Fibroblast of peridontal ligament (primary cell): ENCODE measurements at regions not wholly inside any gene's neighbourhood (a gene's known extent, or its start where the extent isn't known, plus 50 kb on each side); places are given as distances from the start of the nearest gene placed in this dataset.

Experiments used
- DNase-seq: peaks from one replicate; pipeline ENCODE4 v3.0.0-alpha.2; 2010; ENCODE audit errors: extremely low read depth

DNA sequence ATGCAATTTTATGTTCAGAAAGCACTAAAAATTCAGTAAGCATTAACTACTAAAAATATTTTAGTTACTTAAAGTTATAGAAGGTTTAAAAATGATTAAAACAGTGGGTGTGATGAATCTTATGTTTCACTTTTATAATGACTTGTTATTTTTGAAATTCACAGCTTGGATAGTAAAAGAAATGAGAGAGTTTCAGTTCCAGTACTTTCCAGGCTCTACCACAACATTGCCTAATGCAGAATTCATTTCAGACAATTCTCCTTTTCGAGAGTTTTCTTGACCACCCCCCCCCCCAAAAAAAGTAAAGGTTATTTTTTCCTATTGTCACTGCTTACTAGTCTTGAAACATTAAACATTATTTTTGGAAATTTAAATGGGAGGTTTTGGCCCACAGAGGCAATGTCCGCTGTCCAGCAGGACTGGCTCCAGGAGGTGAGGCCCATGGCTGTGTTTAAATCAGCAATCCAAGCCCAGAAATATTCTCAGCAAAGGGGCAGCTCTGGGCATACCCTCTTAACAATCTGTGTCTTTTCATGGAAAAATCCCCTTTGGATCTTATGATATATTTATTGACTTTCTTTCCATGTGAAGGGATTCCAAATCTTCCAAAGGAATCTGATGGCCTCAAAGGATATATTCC lies 519.9 kb downstream of the MAFB start:
- no peak for DNase-seq

DNA sequence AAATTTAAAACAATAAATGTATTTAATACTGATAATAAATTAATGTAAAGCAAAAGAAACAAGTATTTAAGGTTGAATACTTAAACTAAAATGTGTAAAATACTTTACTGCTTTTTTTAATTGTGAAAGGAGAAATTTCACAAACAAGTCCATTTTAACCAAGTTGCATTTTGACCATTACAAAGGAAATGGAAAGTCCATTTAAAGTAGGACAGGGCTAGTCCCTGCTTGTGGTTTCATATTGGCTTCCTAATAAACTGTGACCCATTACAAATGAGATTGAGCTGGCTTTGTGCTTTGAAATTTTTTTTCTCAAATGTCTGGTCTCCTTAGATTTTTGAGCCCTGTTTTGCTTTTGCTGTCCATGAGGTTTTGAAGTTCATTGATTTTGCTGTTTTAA lies 527.6 kb downstream of the MAFB start:
- DNase-seq, result no peak

DNA sequence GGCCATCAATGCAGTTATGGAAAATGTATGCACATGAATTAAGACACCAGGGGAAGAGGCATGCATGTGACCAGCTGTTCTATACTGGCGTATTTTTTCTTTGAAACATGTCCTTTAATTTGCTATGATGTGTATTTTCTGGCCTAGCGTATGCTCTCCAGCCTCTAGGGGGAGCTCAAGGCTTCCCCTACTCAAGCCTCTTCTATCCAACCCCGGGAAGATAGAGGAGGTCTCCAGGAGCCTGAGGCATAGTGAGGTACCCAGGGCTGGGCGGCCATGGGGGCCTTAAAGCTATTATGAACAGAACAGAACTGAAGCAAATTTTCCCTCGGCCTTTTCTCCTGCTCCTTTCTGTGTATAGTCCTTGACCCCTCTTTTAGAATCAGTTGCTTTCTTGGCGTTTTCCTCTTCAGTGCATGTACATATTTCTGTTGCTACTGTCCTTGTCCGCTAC lies 528.9 kb downstream of the MAFB start:
- peak; percentile 35 for DNase-seq

DNA sequence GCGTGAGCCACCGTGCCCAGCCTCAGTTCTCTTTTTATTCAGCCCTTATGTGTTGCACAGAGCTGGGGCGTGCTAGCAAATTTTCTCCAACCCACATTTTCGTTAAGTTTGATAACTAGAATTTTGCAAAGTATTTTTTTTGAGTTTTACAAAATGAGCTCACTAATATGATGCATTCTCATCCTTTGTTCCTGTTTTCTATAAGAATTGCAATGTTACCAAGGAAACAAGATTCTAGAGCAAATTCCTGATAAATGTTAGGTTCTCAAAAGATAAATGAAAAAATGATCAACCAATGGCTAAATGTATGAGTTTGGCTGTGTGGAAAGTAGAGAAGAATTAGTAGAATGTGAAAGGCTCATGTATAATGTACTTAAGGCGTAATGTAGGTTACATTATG lies 529.8 kb downstream of the MAFB start:
- DNase-seq, result no peak

DNA sequence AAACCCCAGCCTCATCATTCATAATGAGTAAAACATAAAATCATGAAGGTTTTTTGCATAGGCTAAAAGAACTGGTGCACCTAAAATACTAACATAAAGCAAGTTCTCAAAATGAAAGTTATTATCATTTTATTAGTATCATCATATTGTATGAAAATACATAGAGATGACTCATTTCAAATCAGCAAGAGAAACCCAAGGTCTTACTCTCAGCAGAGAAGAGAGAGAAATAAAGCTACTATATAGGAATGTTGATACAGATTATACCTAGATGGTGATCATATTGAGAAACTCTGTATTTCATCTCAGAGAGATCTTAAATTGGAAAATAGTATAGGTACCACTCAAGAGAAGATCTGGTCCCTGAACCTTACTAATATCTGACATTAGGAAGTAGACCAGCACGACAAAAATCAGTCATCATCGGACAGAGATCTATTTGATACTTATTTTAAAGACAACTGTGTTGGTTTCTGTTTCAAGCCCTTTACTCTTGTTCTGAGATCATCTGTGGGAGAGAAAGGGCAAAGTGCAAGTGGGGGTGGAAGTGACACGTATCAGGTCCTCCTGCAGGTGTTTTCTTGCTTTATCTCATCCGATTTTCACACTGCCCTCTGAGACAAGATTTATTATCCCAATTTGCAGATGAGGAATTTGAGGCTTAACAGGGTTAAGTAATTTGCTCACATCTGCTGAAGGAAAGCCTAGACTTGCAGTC lies 532.3 kb downstream of the MAFB start:
- DNase-seq, result no peak

DNA sequence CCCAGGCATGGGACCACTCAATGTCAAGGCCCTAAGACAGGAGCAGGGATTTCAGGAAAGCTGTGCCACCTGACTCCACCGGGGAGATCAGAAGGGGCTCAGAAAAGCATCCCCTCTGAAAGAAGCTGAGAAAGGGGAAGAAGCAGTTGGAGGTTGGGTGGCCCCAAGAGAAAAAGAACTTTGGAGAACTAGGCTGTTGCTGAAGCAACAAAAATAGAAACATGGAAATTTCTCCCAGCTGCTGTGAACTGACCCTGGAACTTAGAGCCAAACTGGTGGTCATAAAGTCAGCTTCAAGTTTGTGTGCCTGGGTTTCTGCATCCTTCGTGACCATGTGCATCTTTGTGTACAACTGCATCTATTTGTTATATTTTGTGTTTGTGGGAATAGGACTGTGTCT lies 534.5 kb downstream of the MAFB start:
- no peak for DNase-seq

DNA sequence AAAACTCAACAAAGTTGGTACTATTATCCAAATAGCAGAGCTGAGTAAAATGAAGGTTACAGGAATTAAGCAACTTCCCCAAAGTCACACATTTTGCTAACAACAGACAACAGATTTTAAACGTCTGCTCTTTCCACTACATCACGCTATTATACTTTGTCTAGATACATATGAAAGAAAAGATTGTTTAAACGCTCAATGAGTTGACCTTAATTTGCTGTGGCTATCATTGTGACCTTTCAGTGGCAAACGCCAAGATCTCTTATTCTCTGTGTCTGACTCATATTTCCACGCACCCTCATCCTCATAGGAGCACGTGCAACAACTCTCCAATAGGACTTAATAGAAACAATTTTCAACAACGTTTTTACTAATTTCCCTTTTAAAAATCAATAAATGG lies 540.1 kb downstream of the MAFB start:
- DNase-seq, result no peak

DNA sequence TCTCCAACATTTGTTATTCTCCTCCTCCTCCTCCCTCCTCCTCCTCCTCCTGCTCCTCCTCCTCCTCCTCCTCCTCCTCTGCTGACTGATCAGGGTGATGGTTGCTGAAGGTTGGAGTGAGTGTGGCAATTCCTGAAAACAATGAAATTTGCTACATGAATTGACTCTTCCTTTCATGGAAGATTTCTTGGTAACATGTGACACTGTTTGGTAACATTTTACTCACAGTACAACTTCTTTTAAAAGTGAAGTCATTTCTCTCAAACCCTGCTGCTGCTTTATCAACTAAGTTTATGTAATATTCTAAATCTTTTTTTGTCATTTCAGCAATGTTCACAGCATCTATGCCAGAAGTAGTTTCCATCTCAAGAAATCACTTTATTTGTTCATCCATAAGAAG lies 543.0 kb downstream of the MAFB start:
- no peak for DNase-seq

DNA sequence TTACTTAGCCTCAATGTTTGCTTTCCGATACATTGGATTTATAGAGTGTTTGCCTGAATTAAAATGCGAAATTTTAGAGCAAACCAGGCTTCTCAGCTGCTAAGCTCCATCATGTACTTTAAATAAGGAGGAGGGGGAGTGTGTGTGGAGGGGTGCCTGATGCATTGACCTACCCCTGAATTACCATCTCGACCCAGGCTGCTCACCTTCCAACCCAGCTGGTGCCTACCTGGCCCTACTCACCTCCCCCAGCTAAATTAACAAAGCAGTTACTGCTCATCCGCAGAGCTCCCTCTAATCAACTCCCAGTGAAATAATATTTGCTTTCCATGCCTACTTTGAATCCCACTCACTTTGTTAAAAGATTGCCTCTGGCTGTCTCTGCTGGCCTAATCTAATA lies 544.5 kb downstream of the MAFB start:
- no peak for DNase-seq

DNA sequence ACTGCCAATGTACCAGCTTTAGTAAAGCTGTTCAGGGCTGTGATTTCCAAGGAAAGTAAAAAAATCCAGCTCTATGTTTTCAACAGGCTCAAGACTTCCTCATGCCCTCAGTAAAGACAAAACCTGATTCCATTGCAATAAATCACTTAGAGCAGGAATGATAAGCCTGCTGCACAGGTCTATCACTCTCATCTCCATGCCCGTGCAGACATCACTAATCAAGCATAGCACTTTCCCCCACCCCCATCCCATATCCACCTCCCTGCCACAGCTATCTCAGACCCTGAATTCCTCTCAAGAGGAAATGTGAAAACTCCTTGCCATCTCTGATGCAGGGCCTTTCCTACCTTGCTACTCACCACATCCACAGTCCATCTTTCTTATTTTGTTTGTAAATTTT lies 554.9 kb downstream of the MAFB start:
- DNase-seq, result no peak

DNA sequence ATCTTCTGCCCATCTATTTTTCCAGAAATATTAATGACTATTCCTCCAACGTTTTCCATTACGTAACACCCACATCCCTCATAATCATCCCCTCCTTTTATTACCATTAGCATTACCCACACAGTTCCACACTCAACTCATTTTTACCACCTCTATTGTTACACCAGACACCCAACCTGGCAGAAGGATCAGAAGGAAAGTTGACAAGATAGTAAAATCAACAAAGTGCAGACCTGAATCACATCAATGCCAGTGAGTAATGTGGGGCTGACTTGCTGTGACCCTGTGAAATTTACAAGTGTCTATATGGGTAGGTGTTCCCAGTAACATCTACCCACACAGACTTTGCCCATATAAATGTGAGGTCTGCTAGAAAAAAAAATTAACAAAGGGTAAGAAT lies 568.2 kb downstream of the MAFB start:
- DNase-seq, result no peak

DNA sequence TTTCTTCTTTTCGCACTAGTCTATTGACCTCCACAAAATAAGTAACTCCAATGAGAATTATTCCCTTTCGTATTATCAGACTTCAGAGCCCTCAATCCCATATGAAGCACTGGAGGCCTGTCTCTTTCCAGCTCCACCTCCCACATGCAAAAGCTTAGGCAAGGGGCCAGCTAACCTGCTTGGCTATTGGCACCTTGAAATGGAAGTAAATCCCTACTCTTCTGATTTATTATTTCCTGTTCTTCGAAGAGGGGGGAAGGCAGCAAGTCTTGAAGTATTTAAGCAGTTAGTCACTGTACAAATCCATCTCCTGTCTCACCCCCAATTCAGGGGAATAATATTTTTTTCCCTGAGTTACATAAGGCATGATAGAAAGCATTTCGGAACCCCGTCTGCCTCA lies 577.8 kb downstream of the MAFB start:
- no peak for DNase-seq

DNA sequence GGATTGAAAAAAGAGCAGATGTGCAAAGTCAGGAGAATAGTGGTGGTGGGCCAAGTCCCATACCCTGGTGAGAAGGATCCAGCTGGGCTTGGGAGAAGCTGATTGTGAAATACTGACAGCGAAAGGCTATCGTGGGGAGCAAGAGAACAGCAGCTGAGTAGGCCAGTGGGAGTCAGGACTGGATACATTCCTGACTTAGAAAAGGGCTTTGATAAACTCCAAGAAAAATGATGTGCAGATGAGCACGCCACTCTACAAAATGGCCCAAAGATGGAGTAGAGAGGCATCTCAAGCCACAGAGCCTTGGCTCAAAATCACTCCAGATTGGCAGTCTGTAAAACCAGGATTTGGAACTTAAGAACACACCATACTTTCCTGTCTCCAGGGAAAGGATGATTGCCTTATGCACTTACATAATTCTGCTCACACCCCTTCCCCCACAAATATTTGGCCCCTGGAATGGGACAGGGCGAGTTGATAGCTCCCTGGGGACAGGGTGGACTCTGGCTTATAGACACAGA lies 578.7 kb downstream of the MAFB start:
- no peak for DNase-seq

DNA sequence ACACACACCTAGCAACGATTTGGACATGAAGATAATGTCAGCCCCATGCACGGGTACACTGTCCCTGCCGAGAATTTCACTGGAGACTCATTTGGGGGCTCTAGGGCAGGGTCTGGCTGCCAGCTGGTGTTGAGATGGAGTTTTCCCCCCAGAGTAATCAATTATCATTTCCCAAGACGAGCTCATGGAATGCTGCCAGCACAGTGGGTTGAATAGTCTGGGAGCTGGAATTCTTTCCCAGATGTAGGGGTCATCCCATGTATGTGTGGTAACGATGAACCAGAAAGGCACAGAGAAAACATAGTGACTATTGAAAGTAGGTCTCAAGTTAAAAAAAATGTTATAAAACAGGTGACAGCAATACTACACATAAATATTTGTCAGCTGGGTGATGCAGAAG lies 579.9 kb downstream of the MAFB start:
- no peak for DNase-seq

DNA sequence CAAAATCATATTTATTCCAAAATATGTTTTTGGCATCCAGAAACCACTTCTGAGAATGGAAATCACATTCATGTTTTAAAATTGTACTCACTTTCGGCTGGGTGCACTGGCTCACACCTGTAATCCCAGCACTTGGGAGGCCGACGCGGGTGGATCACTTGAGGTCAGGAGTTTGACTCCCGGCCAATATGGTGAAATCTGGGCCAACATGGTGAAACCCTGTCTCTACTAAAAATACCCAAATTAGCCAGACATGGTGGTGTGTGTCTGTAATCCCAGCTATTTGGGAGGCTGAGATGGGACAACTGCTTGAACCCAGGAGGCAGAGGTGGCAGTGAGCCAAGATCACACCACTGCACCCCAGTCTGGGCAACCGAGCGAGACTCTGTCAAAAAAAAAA lies 580.7 kb downstream of the MAFB start:
- no peak for DNase-seq

DNA sequence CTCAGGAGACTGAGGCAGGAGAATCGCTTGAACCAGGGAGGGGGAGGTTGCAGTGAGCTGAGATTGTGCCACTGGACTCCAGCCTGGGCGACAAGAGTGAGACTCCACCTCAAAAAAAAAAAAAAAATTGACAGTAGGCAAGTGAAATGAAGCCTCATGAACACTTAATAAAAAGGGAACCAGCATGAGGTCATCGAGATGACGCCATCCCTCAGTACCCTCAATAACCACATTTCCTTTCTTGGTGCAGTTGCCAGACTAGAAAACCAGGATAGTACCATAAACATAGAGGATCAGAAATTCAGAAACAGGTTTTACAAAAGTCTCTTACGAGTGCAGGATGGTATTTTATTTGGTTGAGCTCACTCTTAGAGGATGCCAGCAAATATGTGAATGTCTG lies 584.1 kb downstream of the MAFB start:
- DNase-seq, result no peak

DNA sequence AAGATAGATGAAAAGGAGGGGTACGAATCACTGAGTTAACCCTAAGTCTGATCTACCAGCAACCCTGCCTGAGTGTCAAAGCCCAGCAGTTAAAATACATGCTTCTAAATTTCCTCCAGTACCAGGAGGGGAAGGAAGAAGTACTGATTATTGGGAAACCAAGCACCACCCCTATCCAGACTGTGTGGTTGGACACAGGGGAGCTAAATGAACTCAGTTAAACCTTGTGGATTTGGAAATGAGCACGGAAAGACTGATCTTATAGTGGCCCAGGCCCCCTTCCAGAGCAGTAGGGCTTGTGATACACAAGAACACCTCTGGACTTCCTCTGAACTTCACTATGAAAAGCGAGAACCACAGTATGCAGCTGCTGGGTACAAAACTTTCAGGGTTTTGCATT lies 585.6 kb downstream of the MAFB start:
- no peak for DNase-seq

DNA sequence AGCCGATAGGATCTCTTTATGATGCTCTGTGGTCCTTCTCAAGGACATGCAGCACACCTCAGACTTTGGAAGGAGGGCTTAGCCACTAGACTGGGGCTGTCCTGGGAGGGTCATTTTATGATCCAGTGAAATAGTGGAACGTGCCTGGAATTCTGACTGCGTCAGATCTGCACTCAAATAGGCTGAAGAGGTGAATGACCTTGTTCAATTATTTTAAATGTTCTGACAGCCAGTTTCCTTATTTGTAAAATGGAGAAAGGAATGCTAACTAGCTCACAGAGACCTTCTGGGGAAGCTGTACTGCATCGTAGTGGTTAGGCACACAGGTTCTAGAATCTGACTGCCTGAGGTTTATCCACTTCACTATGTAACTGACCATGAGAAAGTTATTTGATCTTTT lies 587.5 kb downstream of the MAFB start:
- DNase-seq, result no peak

DNA sequence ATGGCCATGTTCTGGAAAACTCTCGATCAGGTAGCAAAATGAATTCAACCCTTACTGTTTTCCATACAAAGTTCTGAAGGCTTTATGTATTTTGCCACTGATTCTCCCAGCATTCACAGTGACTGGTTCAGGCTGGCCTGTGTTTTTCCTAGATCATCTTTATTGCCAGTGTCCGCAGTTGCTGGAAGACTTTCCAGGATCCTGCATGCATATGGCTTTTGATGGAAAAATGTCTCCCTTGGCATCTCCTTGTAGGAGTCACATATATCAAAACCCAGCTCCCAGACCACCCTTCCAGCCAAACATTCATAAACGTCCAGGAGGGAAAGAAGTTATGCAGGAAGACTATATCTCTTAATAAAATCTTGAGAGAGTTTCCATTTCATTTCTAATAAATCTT lies 588.8 kb downstream of the MAFB start:
- DNase-seq, result no peak

DNA sequence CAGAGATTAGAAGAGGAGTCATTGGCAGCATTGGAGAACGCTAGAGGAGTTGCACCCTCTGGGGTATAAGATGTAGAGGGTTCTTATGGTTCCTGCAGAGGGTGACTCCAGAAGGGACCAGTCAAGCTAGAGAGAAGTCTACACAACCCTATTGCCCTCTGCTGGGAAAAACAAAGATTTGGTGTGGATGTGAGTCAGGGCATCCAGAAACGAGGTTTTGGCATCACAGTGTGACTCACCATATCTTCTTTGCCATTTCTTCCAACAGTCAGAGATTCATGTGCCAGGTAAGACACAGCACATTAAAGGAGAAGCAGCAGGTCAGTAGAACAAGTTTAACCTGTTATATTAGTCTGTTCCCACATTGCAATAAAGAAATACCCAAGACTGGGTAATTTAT lies 598.8 kb downstream of the MAFB start:
- DNase-seq, result no peak

DNA sequence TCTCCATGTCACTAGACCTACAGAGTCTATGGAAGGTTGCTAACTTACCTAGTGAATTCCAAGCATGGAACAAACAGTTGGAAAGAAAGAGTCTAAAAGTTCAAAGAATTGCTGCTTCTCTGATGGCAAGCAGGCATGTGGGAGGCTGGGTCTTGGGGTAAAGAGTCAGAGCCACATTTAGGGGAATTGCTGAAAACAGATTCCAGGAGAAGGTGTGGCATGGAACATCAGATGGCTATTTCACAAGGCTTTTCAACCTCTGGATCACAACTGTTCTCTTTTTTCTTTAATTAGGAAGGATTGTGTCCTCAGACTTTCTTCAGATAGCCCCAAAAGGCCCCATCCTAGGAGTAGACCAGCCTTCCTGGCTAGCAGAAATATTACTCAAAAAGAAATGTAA lies 601.5 kb downstream of the MAFB start:
- no peak for DNase-seq

DNA sequence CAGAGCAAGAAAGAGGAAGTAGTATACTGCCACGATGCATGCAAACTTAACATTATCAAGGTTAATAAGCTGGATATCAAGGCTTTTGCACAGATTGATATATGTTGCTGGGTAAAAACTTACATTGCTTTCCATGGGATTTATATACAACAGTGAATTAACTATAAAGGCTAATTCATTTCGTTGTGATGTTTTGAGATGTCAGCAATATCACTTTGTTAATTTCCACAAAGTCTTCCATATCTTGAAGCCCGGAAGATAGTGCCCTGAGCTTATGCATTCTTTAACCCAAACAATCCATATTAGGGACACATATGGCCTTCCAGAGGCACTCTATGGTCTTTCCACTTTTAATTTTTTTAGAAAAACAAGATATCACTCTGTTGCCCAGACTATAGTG lies 603.5 kb downstream of the MAFB start:
- no peak for DNase-seq

DNA sequence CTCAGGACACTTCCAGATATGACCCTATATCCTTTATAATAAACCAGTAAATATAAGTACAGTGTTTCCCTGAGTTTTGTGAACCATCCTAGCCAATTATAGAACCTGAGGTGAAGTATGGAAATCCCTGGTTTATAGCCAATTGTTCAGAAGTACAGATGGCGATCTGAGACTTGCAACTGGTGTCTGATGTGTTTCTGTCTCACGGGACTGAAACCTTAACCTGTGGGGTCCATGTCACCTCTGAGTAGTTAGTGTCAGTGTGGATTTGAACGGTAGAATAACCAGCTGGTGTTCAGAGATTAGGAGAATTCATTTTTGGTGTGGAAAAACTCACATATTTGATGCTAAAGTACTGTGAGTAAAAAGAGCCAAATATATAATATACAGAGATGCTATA lies 606.6 kb downstream of the MAFB start:
- DNase-seq, result no peak

DNA sequence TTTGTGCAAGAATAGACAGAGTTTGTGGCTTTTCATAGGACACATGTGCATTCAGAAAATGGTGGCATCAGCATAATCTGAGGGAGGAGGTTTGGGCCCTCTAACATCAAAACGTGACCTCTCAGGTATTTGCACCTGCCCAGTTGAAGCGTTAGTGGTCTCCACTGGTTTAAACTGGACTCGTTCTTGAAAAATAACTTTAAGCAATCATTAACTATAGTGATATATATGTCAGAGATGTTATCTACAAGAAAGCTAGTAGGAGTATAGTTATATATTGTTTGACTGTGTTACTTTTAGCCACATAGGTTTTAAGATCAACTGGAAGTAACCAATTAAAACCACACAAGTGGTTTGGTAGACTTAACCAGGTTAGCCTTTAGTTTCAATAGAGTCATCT lies 607.4 kb downstream of the MAFB start:
- no peak for DNase-seq
